ENCODE measurements at regions not wholly inside any gene's neighbourhood (a gene's known extent, or its start where the extent isn't known, plus 50 kb on each side); places are given as distances from the start of the nearest gene placed in this dataset.

GRCh38 chr1:238517711-238518110 lies 627.0 kb upstream of the ZP4 start:
- Histone ChIP-seq H2AFZ (ENCODE audit: low read depth, low read length, severe bottlenecking) (no peak overlapping the region), H3K27ac (ENCODE audit: low read depth, low read length) (no peak overlapping the region), H3K9me3 (ENCODE audit: insufficient read depth, low read length) (no peaks in the 10 kb centered on the region), H3K36me3 (ENCODE audit: low read length) (no peaks in the 10 kb centered on the region), H3K9me2 (replicated peaks; ENCODE audit: insufficient read depth, low read length) (no peaks in the 10 kb centered on the region; the same call in 1 of the 2 replicates), H3K9ac (ENCODE audit: low read length) (no peak overlapping the region), H3K4me3 (ENCODE audit: insufficient read depth, low read length, poor library complexity, severe bottlenecking) (no peak overlapping the region), H3F3A (ENCODE audit: insufficient read depth) (no peaks in the 10 kb centered on the region), H3K27me3 (ENCODE audit: low read length) (no peaks in the 10 kb centered on the region), H3K79me2 (ENCODE audit: insufficient read depth, low read length) (no peaks in the 10 kb centered on the region), H4K20me1 (ENCODE audit: low read depth, low read length) (no peaks in the 10 kb centered on the region), H3K4me2 (ENCODE audit: low read depth, low read length, poor library complexity, severe bottlenecking) (no peak overlapping the region)
- TF ChIP-seq CTCF (IDR thresholded peaks at IDR 0.05; ENCODE audit: insufficient read depth, low read length, poor library complexity, severe bottlenecking), result no peak
- TF ChIP-seq EZH2phosphoT487 (conservative IDR thresholded peaks at IDR 0.05; ENCODE audit: low read length), result no peak

- H3K4me3 ChIP-seq (ENCODE audit: insufficient read depth, low read length, poor library complexity, severe bottlenecking), result no peak overlapping the region
- H3F3A ChIP-seq (ENCODE audit: insufficient read depth), result no peaks in the 10 kb centered on the region
- no peaks in the 10 kb centered on the region for H4K20me1 ChIP-seq (ENCODE audit: low read depth, low read length)
- no peak overlapping the region for H3K9ac ChIP-seq (ENCODE audit: low read length)
- TF ChIP-seq EZH2phosphoT487 (conservative IDR thresholded peaks at IDR 0.05; ENCODE audit: low read length) (no peak), CTCF (IDR thresholded peaks at IDR 0.05; ENCODE audit: insufficient read depth, low read length, poor library complexity, severe bottlenecking) (no peak)
- H3K4me2 ChIP-seq (ENCODE audit: low read depth, low read length, poor library complexity, severe bottlenecking), result no peak overlapping the region
- no peaks in the 10 kb centered on the region for H3K27me3 ChIP-seq (ENCODE audit: low read length)
- no peaks in the 10 kb centered on the region for H3K9me2 ChIP-seq (replicated peaks; ENCODE audit: insufficient read depth, low read length)
- H3K36me3 ChIP-seq (ENCODE audit: low read length), result no peaks in the 10 kb centered on the region
- no peaks in the 10 kb centered on the region for H3K9me3 ChIP-seq (ENCODE audit: insufficient read depth, low read length)
- no peak overlapping the region for H2AFZ ChIP-seq (ENCODE audit: low read depth, low read length, severe bottlenecking)
- no peak overlapping the region for H3K27ac ChIP-seq (ENCODE audit: low read depth, low read length)
- no peaks in the 10 kb centered on the region for H3K79me2 ChIP-seq (ENCODE audit: insufficient read depth, low read length)
Measured at GRCh38 chr1:238501290-238501689, 610.6 kb upstream of the ZP4 start.

- H3K27ac ChIP-seq (ENCODE audit: low read depth, low read length), result no peak overlapping the region
- H3K4me3 ChIP-seq (ENCODE audit: insufficient read depth, low read length, poor library complexity, severe bottlenecking), result no peak overlapping the region
- no peaks in the 10 kb centered on the region for H3K9me3 ChIP-seq (ENCODE audit: insufficient read depth, low read length)
- no peaks in the 10 kb centered on the region for H3K27me3 ChIP-seq (ENCODE audit: low read length)
- no peak overlapping the region for H2AFZ ChIP-seq (ENCODE audit: low read depth, low read length, severe bottlenecking)
- no peaks in the 10 kb centered on the region for H3K36me3 ChIP-seq (ENCODE audit: low read length)
- H3K79me2 ChIP-seq (ENCODE audit: insufficient read depth, low read length), result no peaks in the 10 kb centered on the region
- TF ChIP-seq CTCF (IDR thresholded peaks at IDR 0.05; ENCODE audit: insufficient read depth, low read length, poor library complexity, severe bottlenecking), result no peak
- no peak for TF ChIP-seq EZH2phosphoT487 (conservative IDR thresholded peaks at IDR 0.05; ENCODE audit: low read length)
- H3F3A ChIP-seq (ENCODE audit: insufficient read depth), result no peaks in the 10 kb centered on the region
- H3K9me2 ChIP-seq (replicated peaks; ENCODE audit: insufficient read depth, low read length), result no peaks in the 10 kb centered on the region
- no peak overlapping the region for H3K4me2 ChIP-seq (ENCODE audit: low read depth, low read length, poor library complexity, severe bottlenecking)
- no peak overlapping the region for H3K9ac ChIP-seq (ENCODE audit: low read length)
- H4K20me1 ChIP-seq (ENCODE audit: low read depth, low read length), result no peaks in the 10 kb centered on the region
Measured at GRCh38 chr1:238499021-238499420, 608.3 kb upstream of the ZP4 start.
